ENCODE measurements at regions not wholly inside any gene's neighbourhood (a gene's known extent, or its start where the extent isn't known, plus 50 kb on each side); places are given as distances from the start of the nearest gene placed in this dataset.

DNA sequence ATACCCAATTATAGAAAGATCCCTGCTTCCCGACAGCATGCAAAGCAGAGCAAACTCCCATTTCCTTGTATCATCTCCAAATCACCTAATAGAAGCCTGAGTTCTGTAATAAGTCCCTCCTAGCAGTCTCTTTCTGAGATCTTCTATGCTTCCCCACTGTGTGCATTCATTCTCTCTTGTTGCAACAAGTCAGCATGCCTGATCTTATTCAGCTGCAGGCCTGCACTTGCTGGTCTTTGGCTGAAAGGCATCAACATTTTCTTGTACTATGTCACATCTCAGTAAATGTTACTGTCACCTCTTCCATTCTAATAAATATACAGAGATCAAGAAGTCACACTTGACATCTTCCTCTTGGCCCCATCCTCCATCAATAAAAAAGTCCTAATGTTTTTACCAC lies 449.9 kb upstream of the MEX3C start:
- CTCF ChIA-PET (ENCODE audit: unreplicated experiment), result no interaction called here
- no peak overlapping the region for H3K4me3 ChIP-seq (ENCODE audit: low read depth, low read length, poor library complexity, severe bottlenecking)
- no peaks in the 10 kb centered on the region for H4K20me1 ChIP-seq (ENCODE audit: insufficient read depth, low read length)
- no peaks in the 10 kb centered on the region for H3K9me3 ChIP-seq (ENCODE audit: low read length)
- TF ChIP-seq EZH2phosphoT487 (IDR thresholded peaks at IDR 0.05; ENCODE audit: borderline replicate concordance, low read depth, low read length), result no peak
- TF ChIP-seq, protein P1, sequence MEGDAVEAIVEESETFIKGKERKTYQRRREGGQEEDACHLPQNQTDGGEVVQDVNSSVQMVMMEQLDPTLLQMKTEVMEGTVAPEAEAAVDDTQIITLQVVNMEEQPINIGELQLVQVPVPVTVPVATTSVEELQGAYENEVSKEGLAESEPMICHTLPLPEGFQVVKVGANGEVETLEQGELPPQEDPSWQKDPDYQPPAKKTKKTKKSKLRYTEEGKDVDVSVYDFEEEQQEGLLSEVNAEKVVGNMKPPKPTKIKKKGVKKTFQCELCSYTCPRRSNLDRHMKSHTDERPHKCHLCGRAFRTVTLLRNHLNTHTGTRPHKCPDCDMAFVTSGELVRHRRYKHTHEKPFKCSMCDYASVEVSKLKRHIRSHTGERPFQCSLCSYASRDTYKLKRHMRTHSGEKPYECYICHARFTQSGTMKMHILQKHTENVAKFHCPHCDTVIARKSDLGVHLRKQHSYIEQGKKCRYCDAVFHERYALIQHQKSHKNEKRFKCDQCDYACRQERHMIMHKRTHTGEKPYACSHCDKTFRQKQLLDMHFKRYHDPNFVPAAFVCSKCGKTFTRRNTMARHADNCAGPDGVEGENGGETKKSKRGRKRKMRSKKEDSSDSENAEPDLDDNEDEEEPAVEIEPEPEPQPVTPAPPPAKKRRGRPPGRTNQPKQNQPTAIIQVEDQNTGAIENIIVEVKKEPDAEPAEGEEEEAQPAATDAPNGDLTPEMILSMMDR (conservative IDR thresholded peaks at IDR 0.05; ENCODE audit: low read length), result no peak
- DNase-seq (ENCODE audit: low spot score), result no peak
- intact Hi-C loops (cut with micrococcal nuclease; ENCODE audit: unreplicated experiment), result no loop called here
- no peak overlapping the region for H3K27ac ChIP-seq (ENCODE audit: low read depth, low read length, poor library complexity, severe bottlenecking)
- no peaks in the 10 kb centered on the region for H3K9me2 ChIP-seq (ENCODE audit: insufficient read depth, low read length)
- no peaks in the 10 kb centered on the region for H3K4me1 ChIP-seq (ENCODE audit: insufficient read depth, low read length, poor library complexity, severe bottlenecking)
- no TSS peak for BruUV-seq (replicated peaks)
- no peaks in the 10 kb centered on the region for H3K36me3 ChIP-seq (ENCODE audit: insufficient read depth, low read length)
- no peak overlapping the region for H3K4me2 ChIP-seq (ENCODE audit: low read length)
- H2AFZ ChIP-seq (ENCODE audit: low read length), result no peak overlapping the region
- no peaks in the 10 kb centered on the region for H3K79me2 ChIP-seq (ENCODE audit: insufficient read depth, low read depth, low read length)
- POLR2A ChIA-PET, result interaction anchor here (0.6 kb wide), 1 partner anchor 22 kb away, joined by 3 read pairs; no protein-coding TSS in a partner anchor

DNA sequence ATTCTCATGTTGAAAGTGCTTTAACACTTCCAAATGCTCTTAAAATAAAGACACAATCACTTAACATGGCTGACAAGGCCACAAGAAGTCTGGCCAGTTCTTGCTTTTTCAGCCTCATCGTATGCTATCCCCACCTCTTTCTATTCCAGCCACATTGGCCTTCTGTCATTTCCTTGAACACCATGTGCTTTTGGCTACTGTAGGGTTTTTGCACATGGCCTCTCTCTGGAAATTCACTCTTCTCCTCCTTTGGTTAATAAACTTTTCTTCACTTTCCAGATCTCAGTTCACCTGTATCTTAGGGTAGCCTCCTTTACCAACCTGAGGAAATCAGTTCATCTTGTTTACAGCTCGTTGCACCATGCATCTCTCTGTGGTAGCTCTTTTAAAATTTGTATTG lies 450.5 kb upstream of the MEX3C start:
- no peak for DNase-seq (ENCODE audit: low spot score)
- CTCF ChIA-PET (ENCODE audit: unreplicated experiment), result no interaction called here
- BruUV-seq (replicated peaks), result no TSS peak
- Histone ChIP-seq H3K27ac (ENCODE audit: low read depth, low read length, poor library complexity, severe bottlenecking) (no peak overlapping the region), H4K20me1 (ENCODE audit: insufficient read depth, low read length) (no peaks in the 10 kb centered on the region), H3K79me2 (ENCODE audit: insufficient read depth, low read depth, low read length) (no peaks in the 10 kb centered on the region), H3K4me3 (ENCODE audit: low read depth, low read length, poor library complexity, severe bottlenecking) (no peak overlapping the region), H2AFZ (ENCODE audit: low read length) (no peak overlapping the region), H3K9me2 (ENCODE audit: insufficient read depth, low read length) (no peaks in the 10 kb centered on the region), H3K9me3 (ENCODE audit: low read length) (no peaks in the 10 kb centered on the region), H3K4me2 (ENCODE audit: low read length) (no peak overlapping the region), H3K4me1 (ENCODE audit: insufficient read depth, low read length, poor library complexity, severe bottlenecking) (no peaks in the 10 kb centered on the region), H3K36me3 (ENCODE audit: insufficient read depth, low read length) (no peaks in the 10 kb centered on the region)
- no peak for TF ChIP-seq EZH2phosphoT487 (IDR thresholded peaks at IDR 0.05; ENCODE audit: borderline replicate concordance, low read depth, low read length)
- TF ChIP-seq, protein P1 (conservative IDR thresholded peaks at IDR 0.05; ENCODE audit: low read length), result no peak
- POLR2A ChIA-PET, result no interaction called here
- intact Hi-C loops (cut with micrococcal nuclease; ENCODE audit: unreplicated experiment), result no loop called here

DNA sequence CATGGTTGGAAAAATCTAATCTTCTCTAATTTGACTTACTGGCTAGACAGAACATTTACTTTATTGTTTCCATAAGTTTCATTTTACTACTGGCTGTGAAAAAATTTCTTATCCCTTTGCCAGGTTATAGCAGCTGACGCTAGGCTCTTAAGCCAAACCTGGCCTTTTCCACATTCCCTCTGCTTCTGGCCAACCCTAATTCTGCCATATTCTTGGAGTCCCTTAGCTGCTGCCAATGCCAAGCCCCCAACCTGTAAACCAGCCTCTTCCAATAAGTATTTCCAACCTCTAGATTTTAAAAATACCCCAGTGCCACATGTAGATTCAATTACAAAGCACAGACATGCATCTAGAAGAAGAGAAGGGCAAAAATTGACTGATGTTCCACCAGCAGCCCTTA lies 452.3 kb upstream of the MEX3C start:
- Histone ChIP-seq H3K9me3 (ENCODE audit: low read length) (no peaks in the 10 kb centered on the region), H2AFZ (ENCODE audit: low read length) (no peak overlapping the region), H3K4me2 (ENCODE audit: low read length) (no peak overlapping the region), H3K4me3 (ENCODE audit: low read depth, low read length, poor library complexity, severe bottlenecking) (no peak overlapping the region), H3K4me1 (ENCODE audit: insufficient read depth, low read length, poor library complexity, severe bottlenecking) (no peaks in the 10 kb centered on the region), H3K27ac (ENCODE audit: low read depth, low read length, poor library complexity, severe bottlenecking) (no peak overlapping the region), H3K36me3 (ENCODE audit: insufficient read depth, low read length) (no peaks in the 10 kb centered on the region), H3K9me2 (ENCODE audit: insufficient read depth, low read length) (no peaks in the 10 kb centered on the region), H3K79me2 (ENCODE audit: insufficient read depth, low read depth, low read length) (no peaks in the 10 kb centered on the region), H4K20me1 (ENCODE audit: insufficient read depth, low read length) (no peaks in the 10 kb centered on the region)
- BruUV-seq (replicated peaks), result no TSS peak
- no peak for DNase-seq (ENCODE audit: low spot score)
- POLR2A ChIA-PET, result interaction anchor here (0.9 kb wide), 1 partner anchor 183 kb away, joined by 3 read pairs; no protein-coding TSS in a partner anchor
- CTCF ChIA-PET (ENCODE audit: unreplicated experiment), result no interaction called here
- no peak for TF ChIP-seq EZH2phosphoT487 (IDR thresholded peaks at IDR 0.05; ENCODE audit: borderline replicate concordance, low read depth, low read length)
- TF ChIP-seq, protein P1 (conservative IDR thresholded peaks at IDR 0.05; ENCODE audit: low read length), result no peak
- intact Hi-C loops (cut with micrococcal nuclease; ENCODE audit: unreplicated experiment), result no loop called here

All from OCI-LY7 (cell line).